ENCODE measurements at regions not wholly inside any gene's neighbourhood (a gene's known extent, or its start where the extent isn't known, plus 50 kb on each side); places are given as distances from the start of the nearest gene placed in this dataset.

DNA sequence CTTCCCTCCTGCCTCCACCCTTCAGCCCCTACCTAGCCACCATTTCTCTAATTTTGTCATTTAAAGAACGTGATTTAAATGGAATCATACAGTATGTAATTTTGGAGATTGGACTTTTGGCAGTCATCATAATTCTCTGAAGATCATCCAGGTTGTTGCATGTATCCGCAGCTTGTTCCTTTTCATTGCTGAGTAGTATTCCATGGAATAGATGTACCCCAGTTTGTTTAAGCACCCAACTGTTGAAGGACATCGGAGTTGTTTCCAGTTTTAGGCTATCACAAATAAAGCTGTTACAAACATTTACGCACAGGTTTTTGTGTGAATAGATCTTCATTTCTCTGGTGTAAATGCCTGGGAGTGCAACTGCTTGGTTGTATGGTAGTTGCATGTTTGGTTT is 61.1 kb upstream of the PWP1 start:
- FAIRE-seq = no peak
- BruUV-seq (replicated peaks) = no TSS peak
- ChIA-PET POLR2A (no interaction called here), CTCF (ENCODE audit: low intra/inter-chr PET ratio) (no interaction called here)
- TF ChIP-seq DDX20 (tag; IDR thresholded peaks at IDR 0.05; ENCODE audit: low read depth) (no peak), BHLHE40 (IDR thresholded peaks at IDR 0.05; ENCODE audit: low read length) (no peak), ZNF146 (CRISPR knock-in tag; IDR thresholded peaks at IDR 0.05; ENCODE audit: unreplicated experiment) (peak; percentile 61)
- no peak for DNase-seq (ENCODE audit: extremely low read depth in 1 of 4, low spot score in 3 of 4)
- peaks cover 2 to 34% of the 10 kb centered on the region in 2 experiments; a peak in 4 of 5 replicates for H3K27me3 ChIP-seq (ENCODE audit: control insufficient read depth in 2 of 2, insufficient read depth in 2 of 2, low read length in 2 of 2)
- no peak overlapping the region for H3K4me2 ChIP-seq (ENCODE audit: insufficient read depth, low read length)
- 3% methylated on average over 4 of the region's 4 CpGs for WGBS (ENCODE audit: insufficient coverage, low coverage, missing lambda C conversion rate)
- no peaks in the 10 kb centered on the region for H3K79me2 ChIP-seq (ENCODE audit: control insufficient read depth, insufficient read depth, low read length)
- H2AFZ ChIP-seq (ENCODE audit: low read depth, low read length) = no peak overlapping the region
- no peaks in the 10 kb centered on the region for H3K9me1 ChIP-seq (ENCODE audit: control insufficient read depth, insufficient read depth, low read length)
- no peak overlapping the region for H3K27ac ChIP-seq (ENCODE audit: extremely low read depth, low read depth, low read length)
- H3K4me1 ChIP-seq (replicated peaks in 1 of 2; ENCODE audit: control insufficient read depth in 2 of 2, insufficient read depth in 2 of 2, low read length in 2 of 2) = no peaks in the 10 kb centered on the region
- H3K36me3 ChIP-seq (ENCODE audit: control insufficient read depth, insufficient read depth, low read length) = no peaks in the 10 kb centered on the region
- ATAC-seq = no peak
- intact Hi-C loops (cut with micrococcal nuclease) (no loop called here), in situ Hi-C loops (cut with MboI) (loop anchor here (25.0 kb wide), 1 partner anchor 687 kb away; no protein-coding TSS in a partner anchor)
- no peak overlapping the region for H3K4me3 ChIP-seq
- no peaks in the 10 kb centered on the region for H4K20me1 ChIP-seq (replicated peaks; ENCODE audit: control insufficient read depth, insufficient read depth, low read length)
- H3K9me3 ChIP-seq (replicated peaks; ENCODE audit: control insufficient read depth, insufficient read depth, low read depth, low read length) = no peaks in the 10 kb centered on the region
- H3K9ac ChIP-seq (ENCODE audit: insufficient read depth in 1 of 2, low read depth in 2 of 2, low read length in 2 of 2) = no peak overlapping the region

DNA sequence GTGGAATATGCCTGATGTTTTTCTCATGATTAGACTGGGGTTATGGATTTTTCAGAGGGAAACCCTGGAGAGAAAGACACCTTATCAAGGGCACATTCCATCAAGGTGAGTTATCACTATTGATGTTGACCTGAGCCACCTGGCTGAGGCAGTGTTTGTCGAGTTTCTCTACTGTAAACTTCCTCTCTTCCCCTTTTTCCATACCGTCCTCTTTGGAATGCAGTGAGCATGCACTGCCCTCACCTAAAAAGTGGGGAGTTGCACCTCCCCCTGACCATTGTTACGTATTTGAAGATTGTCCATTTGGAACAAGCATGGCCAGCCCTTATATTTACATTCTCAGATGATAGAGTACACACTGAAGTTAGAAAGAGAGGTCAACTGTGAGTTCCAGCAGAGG is 53.9 kb upstream of the PWP1 start:
- DNase-seq (ENCODE audit: extremely low read depth in 1 of 4, low spot score in 3 of 4) (no peak), ATAC-seq (no peak), FAIRE-seq (no peak)
- Histone ChIP-seq H3K9me3 (replicated peaks; ENCODE audit: control insufficient read depth, insufficient read depth, low read depth, low read length) (no peaks in the 10 kb centered on the region; the same call in 1 of the 2 replicates), H3K4me1 (replicated peaks in 1 of 2; ENCODE audit: control insufficient read depth in 2 of 2, insufficient read depth in 2 of 2, low read length in 2 of 2) (no peaks in the 10 kb centered on the region), H3K27ac (ENCODE audit: extremely low read depth, low read depth, low read length) (no peak overlapping the region), H3K79me2 (ENCODE audit: control insufficient read depth, insufficient read depth, low read length) (no peaks in the 10 kb centered on the region), H3K9me1 (ENCODE audit: control insufficient read depth, insufficient read depth, low read length) (no peaks in the 10 kb centered on the region), H3K9ac (ENCODE audit: insufficient read depth in 1 of 2, low read depth in 2 of 2, low read length in 2 of 2) (no peak overlapping the region), H2AFZ (ENCODE audit: low read depth, low read length) (no peak overlapping the region), H4K20me1 (replicated peaks; ENCODE audit: control insufficient read depth, insufficient read depth, low read length) (no peaks in the 10 kb centered on the region), H3K4me2 (ENCODE audit: insufficient read depth, low read length) (no peak overlapping the region), H3K4me3 (no peak overlapping the region), H3K27me3 (ENCODE audit: control insufficient read depth in 2 of 2, insufficient read depth in 2 of 2, low read length in 2 of 2) (peaks cover 2 to 14% of the 10 kb centered on the region in 2 experiments; a peak in 2 of 5 replicates), H3K36me3 (ENCODE audit: control insufficient read depth, insufficient read depth, low read length) (no peaks in the 10 kb centered on the region)
- ChIA-PET CTCF (ENCODE audit: low intra/inter-chr PET ratio) (no interaction called here), POLR2A (interaction anchor here (0.5 to 1.3 kb wide), 2 partner anchors 10 to 14 kb away, joined by 3 read pairs; no protein-coding TSS in a partner anchor)
- in situ Hi-C loops (cut with MboI) = no loop called here
- intact Hi-C loops (cut with micrococcal nuclease) = no loop called here
- no TSS peak for BruUV-seq (replicated peaks)
- WGBS (ENCODE audit: insufficient coverage, low coverage, missing lambda C conversion rate) = 7% methylated on average over 3 of the region's 3 CpGs
- TF ChIP-seq CHCHD3 (CRISPR knock-in tag; IDR thresholded peaks at IDR 0.05) (no peak), ZNF133 (CRISPR knock-in tag; IDR thresholded peaks at IDR 0.05) (no peak), ZNF780A (CRISPR knock-in tag; IDR thresholded peaks at IDR 0.05) (no peak), NFE2L1 (tag; IDR thresholded peaks at IDR 0.05; ENCODE audit: borderline replicate concordance, low read depth) (no peak), RAD21 (CRISPR knock-in tag; conservative IDR thresholded peaks at IDR 0.05 in 1 of 2, IDR thresholded peaks at IDR 0.05 in 1 of 2) (no peak), PYGO2 (tag; IDR thresholded peaks at IDR 0.05) (no peak), KAT8 (IDR thresholded peaks at IDR 0.05; ENCODE audit: low read depth) (no peak), SREBF2 (CRISPR knock-in tag; IDR thresholded peaks at IDR 0.05) (no peak)
- TF ChIP-seq, protein P1, sequence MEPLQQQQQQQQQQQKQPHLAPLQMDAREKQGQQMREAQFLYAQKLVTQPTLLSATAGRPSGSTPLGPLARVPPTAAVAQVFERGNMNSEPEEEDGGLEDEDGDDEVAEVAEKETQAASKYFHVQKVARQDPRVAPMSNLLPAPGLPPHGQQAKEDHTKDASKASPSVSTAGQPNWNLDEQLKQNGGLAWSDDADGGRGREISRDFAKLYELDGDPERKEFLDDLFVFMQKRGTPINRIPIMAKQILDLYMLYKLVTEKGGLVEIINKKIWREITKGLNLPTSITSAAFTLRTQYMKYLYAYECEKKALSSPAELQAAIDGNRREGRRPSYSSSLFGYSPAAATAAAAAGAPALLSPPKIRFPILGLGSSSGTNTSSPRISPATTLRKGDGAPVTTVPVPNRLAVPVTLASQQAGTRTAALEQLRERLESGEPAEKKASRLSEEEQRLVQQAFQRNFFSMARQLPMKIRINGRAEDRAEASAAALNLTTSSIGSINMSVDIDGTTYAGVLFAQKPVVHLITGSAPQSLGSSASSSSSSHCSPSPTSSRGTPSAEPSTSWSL (CRISPR knock-in tag; IDR thresholded peaks at IDR 0.05; ENCODE audit: borderline replicate concordance) = no peak
- TF ChIP-seq, protein P2, sequence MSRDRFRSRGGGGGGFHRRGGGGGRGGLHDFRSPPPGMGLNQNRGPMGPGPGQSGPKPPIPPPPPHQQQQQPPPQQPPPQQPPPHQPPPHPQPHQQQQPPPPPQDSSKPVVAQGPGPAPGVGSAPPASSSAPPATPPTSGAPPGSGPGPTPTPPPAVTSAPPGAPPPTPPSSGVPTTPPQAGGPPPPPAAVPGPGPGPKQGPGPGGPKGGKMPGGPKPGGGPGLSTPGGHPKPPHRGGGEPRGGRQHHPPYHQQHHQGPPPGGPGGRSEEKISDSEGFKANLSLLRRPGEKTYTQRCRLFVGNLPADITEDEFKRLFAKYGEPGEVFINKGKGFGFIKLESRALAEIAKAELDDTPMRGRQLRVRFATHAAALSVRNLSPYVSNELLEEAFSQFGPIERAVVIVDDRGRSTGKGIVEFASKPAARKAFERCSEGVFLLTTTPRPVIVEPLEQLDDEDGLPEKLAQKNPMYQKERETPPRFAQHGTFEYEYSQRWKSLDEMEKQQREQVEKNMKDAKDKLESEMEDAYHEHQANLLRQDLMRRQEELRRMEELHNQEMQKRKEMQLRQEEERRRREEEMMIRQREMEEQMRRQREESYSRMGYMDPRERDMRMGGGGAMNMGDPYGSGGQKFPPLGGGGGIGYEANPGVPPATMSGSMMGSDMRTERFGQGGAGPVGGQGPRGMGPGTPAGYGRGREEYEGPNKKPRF (IDR thresholded peaks at IDR 0.05; ENCODE audit: low read depth, low read length) = no peak
